HG03175 (cell line): ENCODE measurements at regions not wholly inside any gene's neighbourhood (a gene's known extent, or its start where the extent isn't known, plus 50 kb on each side); places are given as distances from the start of the nearest gene placed in this dataset.
"Not testable (repeated sequence)": the region's sequence is repeated elsewhere in the genome, so short reads cannot be mapped to it uniquely, and the experiment has no call there.

Source experiments
- ATAC-seq: cut with Tn5 transposase; IDR thresholded peaks from one replicate; pipeline ENCODE4 v1.9.1; 2021; ENCODE audit warnings: mild to moderate bottlenecking, moderate library complexity; ENCODE audit not compliant: unreplicated experiment

DNA sequence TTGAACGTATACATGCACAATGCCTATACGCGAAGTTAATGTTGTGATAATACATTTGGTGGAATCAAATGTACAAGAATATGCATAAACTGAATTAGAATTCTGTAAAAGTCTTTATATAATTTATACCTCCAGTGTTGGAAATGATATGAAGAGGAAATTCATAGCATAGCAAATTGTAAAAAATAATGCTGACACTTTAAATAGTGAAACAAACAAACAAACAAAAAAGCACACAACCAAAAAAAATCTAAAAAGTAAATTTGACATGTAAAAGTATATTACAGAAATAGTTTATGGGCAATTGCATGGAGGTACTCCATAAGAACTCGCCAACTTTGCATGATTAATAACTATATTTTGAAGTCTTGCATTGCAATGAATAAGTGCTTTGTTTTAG, 780.9 kb downstream of the TBC1D32 start:
- no peak for ATAC-seq

GRCh38 chr6:120545353-120545752, 788.9 kb downstream of the TBC1D32 start:
- no peak for ATAC-seq

GRCh38 chr6:120534954-120535353, 799.3 kb downstream of the TBC1D32 start:
- no peak for ATAC-seq

DNA sequence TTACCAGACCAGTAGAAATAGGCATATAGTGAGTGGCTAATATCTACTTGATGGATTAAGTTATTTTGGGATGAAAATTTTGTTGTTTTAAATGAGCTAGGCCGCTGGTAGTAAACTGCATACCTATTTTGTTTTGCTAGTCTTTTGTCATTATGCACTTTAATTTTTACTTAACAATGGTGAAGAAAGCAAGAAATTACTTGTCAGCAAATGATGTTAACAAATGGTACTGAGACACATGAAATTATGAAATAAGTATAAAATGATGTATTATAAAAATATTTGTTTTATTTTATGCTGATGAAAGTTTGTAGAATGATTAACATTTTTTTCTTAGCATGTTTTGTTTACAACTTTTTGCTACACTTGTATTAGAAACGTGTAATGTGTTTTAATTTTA, 807.7 kb downstream of the TBC1D32 start:
- ATAC-seq = no peak

DNA sequence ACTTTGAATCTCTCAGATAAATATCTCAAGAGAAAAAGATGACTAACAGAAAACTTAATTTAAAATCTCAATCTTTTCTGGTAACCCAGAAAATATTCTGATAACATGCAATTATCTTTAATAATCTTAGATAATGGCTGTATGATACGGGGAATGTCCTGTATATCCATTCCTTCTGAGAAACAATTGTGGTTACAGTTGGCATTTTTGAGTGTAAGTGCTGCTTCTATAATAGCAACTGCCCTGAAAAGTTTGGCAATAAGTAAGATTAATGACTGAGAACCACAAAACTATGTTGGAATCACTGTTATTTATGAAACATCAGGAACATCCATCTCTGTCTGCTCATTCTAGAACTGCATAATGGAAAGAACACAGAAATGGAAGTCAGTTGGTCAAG, 819.7 kb downstream of the TBC1D32 start:
- no peak for ATAC-seq

DNA sequence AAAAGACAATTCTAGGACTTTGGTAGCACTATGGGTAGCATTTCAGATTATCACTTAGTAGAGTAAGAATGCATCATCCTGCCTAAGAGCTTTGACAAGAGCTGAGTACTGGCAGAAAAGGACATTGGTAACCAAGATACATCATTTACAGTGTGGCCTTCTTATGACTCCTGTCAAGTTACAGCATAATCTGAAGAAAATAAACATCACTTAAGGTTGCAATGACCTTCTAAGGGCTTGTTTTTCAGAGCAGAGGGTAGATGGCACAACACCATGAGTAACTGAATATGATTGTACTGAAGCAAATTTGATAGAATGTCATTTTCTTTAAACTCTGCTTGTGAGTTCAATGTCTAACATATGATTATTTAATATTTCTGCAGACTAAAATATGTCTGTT, 822.6 kb downstream of the TBC1D32 start:
- ATAC-seq = no peak

DNA sequence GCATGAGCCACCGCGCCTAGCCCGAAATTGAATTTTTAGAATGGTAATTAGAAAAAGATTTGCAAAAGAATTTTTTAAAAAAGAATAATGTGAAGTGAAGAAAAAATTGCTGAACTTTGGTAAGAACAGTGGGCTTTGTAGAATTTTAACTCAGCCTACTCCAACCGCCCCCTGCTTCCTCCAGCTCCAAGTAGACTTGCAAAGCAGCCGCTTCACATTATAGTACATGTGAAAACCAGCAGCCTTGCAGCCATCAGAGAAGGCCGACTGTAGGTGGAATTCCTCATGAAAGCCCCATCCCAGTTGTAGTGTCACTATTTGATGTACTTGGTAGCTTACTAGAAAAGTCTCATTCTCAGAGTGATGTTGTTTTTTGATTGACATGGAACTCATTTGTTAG, 835.6 kb downstream of the TBC1D32 start:
- ATAC-seq = no peak

- no peak for ATAC-seq
Measured at GRCh38 chr6:120496661-120497060, 837.6 kb downstream of the TBC1D32 start.

DNA sequence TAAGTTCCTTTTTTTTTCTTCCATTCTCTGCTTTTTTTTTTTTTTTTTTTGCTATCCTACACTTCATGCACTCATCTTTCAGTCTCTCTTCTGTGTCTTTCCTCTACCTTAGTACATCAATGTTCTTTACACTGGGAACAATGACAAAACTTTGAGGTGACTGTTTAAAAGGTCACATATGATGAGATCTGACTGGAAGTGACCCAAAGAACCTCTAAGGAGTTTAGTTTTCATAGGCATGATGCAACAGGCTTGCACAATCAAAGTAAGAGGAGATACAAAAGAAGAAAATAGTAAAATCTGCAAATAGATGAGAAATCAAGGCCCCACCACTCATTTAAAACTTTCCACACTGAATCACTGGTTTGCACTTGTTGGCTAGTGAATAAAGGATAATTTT, 840.8 kb downstream of the TBC1D32 start:
- no peak for ATAC-seq

- no peak for ATAC-seq
Measured at GRCh38 chr6:120489941-120490340, 844.3 kb downstream of the TBC1D32 start.

- no peak for ATAC-seq
Measured at GRCh38 chr6:120484146-120484545, 850.1 kb downstream of the TBC1D32 start.

DNA sequence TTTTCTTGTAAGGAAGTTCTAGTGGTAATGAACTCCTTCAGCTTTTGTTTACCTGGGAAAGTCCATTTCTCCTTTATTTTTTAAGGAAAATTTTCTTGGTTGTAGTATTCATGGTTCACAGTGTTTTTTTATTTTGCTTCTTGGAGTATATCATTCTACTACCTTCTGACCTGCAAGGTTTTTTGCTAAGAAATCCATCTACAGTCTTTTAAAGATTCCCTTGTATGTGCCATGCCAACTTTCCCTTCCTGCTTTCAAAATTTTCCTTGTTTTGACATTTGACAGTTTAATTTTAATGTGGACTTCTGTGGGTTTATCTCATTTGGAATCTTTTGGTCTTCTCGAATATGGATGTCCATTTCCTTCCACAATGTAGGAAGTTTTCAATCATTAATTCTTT, 855.6 kb downstream of the TBC1D32 start:
- no peak for ATAC-seq

DNA sequence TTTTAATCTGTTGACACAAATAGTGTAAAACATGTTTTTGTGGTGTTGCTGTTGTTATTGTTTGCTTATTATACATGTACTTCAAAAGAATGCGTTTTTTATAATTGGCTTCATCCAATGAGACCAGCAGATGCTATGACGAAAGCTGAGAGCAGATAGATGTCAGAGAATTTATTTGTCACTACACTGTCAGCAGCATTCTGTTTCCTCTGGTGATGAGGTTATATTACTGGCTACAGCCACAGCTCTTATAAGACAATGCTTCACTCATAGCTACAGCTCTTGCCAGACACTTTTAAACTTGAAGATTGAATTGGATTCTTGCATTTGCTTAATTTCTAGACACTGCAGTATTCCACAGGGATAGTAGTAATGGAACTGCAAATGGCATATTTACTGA, 860.5 kb downstream of the TBC1D32 start:
- ATAC-seq = no peak

DNA sequence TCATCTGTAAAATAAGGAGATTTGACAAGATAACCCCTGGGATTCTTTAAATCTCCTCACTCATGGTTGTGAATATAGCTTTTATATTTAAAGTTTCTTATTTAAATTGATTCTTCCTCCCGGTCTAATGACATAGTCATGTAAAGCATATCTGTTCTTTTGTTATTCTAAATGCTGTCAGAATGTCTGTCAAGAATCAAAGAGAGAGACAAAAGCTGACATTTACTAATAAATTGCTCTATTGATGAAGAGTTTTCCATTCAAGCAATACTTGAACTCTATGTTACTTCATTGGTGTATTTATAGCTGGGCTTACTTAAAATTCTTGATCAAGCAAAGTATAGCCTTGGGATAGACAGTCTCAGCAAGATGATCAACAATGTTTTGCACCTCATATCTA, 865.8 kb downstream of the TBC1D32 start:
- no peak for ATAC-seq

GRCh38 chr6:120451508-120451907, 882.8 kb downstream of the TBC1D32 start:
- ATAC-seq = no peak

DNA sequence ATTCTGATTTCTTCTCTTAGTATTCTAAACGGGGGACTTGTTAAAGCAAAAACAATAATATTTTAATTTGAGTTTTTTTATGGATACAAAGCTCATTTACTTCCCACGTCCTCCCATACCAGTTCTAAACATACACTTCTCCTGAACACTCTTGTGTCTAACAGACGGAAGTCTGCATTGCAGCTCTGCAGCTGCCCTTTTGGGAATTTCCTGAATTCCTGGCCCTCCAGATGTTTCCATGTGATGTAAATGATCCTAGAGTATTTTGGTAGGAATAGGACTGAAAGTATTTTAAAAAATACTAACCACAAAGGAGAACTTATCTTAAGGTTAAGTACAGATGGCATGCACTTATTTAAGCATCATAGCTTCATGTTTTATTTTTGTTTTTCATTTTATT, 886.7 kb downstream of the TBC1D32 start:
- no peak for ATAC-seq

- not testable (repeated sequence) for ATAC-seq
Measured at GRCh38 chr6:120432840-120433239, 901.4 kb downstream of the TBC1D32 start.

DNA sequence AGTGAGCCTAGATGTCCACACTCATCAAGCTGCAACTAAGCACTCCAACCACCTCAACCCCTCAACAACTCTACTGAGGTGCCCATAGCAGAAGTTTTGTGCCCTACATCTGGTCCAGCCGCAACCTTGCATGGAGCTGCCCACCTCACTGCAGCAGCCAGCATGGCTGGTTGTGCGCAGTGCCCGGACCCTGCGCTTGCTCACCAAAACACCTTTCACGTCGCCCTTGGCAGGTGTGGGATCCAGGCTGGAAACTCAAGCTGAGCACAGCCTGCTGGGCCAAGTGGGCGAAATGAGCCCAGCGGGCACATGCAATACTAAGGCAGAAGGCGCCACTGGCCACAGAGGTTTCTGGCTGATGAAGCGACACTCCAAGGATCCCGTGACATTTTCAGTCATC, 902.4 kb downstream of the TBC1D32 start:
- no peak for ATAC-seq

DNA sequence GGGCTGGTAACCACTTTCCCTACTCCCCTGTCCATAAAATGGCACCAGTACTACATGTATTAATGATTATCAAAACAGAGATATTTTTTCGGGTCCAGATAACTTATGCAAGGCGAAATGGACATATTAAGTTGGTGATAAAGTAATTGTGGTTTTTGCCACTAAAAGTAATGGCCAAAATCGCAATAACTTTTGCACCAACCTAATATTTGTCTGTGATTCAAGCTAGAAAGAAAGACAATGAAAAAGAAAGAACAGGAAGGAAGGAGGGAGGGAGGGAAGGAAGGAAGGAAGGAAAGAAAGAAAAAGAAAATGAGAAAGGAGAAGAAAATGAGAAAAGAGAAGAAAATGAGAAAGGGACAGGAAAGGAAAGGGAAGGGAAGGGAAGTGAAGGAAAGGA, 922.9 kb downstream of the TBC1D32 start:
- no peak for ATAC-seq

DNA sequence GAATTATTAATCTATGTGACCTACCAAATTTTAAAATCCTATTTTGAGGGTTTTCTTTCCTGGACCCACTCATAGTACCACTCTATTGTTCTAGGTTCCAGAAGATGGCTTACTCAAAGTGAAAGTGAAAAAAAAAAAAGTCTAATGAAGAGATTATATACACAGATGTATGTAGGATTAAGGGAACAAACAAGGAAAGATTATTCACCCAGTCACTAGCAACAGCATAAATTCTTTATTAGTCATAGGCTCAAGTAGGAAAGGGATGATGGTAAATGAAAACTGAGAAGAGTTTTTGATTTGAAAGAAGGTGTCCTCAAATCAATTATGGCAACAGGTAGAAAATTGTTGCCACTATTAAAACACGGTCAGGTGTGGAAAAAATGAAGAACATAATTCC, 923.7 kb downstream of the TBC1D32 start:
- no peak for ATAC-seq

DNA sequence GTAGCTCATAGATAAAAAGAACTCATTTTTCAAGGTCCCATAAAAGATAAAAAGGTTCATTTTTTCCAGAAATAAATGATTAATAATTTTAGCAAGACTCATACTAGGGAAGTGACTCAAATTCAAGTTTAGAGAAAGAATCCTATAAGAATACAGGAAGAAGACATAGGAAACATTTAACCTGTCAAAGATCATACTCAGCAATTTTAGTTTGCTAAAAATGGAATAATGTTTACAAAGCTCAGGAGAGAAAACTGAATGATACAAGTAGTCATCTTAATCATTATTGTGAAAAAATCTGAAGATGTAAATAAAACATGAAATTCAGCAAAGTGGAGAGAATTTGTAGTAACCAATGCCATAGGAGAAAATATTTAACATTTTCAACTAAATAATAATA, 926.6 kb downstream of the TBC1D32 start:
- no peak for ATAC-seq

DNA sequence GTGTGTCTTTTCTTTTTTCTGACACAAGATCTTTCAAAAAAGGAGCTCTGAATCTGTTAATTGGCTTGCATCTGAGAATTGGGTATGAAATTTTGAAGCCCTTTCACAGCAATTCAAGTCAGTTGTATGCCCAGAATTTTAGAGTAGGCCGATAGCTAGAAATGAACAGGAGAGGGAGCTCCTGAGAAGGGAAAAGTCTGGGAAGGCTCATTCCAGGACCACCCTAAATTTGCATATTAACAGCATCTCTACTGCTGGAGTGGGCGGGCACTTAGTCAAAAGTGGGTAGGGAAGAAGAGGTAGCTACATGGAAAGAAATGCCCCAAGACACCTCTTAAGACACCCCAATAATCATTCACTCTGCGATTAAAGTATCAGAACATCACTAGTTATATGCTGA, 928.3 kb downstream of the TBC1D32 start:
- ATAC-seq = no peak

DNA sequence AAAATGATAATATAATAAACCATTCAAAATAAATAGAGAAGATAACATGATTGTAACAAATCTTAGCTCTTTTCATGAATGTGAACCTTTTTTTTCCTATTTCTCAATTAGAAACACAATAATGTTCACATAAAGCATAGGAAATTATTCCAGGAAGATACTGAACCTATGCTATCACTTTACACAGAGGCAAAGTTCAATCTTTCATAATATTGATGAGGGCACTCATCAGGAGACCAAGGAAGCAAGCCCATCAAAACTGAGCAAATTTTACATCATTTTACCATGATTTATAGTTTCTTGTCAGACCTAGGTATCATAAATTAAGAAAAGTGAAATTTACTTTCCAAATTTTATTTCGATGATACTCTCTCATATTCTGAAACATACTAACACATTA, 938.5 kb downstream of the TBC1D32 start:
- no peak for ATAC-seq

DNA sequence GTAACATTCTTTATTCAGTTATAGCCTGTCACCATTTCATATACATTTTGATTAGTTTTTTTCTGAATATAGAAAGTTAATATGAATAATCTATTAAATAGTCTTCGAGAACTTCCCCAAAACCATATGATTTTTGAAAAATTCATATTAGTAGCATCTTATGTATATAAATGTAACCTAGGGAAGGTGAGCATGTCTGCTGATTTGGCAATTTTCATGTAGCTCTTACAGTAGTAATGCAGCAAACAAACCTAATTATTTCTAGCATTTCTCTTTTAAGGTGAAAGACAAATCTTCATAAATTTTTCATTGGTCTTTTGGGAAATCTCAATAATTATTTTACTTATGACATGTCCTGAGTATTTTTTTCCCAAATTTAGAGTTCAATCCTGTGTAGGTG, 939.0 kb downstream of the TBC1D32 start:
- no peak for ATAC-seq
